Ovary (tissue), 3 donors: ENCODE measurements at regions not wholly inside any gene's neighbourhood (a gene's known extent, or its start where the extent isn't known, plus 50 kb on each side); places are given as distances from the start of the nearest gene placed in this dataset.

Experiments used
- EP300 ChIP-seq: sonication (generic); formaldehyde crosslinking; IDR thresholded peaks from one replicate; pipeline ENCODE4 v1.6.1; 2017; ENCODE audit warnings: antibody characterized with exemption
- POLR2A ChIP-seq: fragments of 450-650 bp; IDR thresholded peaks from one replicate; pipeline ENCODE4 v1.6.1; 2017; ENCODE audit warnings: antibody characterized with exemption, mild to moderate bottlenecking, moderate library complexity
- TF ChIP-seq, protein P1 (sequence below), 3 donors: fragments of 450-650 bp in 2 of 3; fragments of 200-600 bp in 1 of 3; IDR thresholded peaks; one replicate each; pipeline versions ENCODE4 v1.5.1 to v1.8.0; 2016 to 2022; ENCODE audit warnings: antibody characterized with exemption in 3 of 3, mild to moderate bottlenecking in 1 of 3
- donor health status: DM: no; HTN: no; CAD: no.

DNA sequence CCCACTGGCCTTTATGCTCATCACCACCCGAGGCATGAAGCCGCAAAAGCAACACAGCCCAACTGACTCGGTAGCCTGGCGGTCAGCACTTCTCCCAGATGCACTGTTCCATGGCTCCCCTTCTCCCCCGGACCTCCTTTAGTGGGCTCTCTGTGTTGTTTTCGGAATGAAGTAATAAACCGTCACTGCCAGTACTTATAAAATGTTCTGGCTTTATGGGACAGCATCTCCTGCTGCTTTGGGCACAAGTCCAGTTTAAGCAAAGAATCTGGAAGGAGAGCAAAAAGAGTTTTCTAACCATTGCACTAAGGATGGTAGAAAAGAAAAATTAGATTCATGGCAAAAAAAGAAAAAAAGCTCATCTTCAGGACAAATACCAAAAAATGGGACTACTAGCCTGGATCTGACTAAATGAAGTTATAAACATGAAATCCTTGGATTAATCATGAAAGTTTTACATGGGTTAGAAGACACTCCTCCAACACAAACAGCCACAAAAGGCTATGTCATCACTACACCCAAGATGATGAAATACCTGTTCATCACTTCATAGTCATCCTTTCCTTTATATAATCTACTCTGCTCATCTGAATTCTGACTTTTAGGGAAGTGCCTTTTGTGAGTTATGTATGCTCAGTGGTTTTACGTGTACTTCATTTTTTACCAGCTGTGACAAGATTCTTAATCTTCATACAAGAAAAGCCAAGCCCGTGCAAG, 89.5 kb upstream of the UBE2E2 start:
- TF ChIP-seq, protein P1, sequence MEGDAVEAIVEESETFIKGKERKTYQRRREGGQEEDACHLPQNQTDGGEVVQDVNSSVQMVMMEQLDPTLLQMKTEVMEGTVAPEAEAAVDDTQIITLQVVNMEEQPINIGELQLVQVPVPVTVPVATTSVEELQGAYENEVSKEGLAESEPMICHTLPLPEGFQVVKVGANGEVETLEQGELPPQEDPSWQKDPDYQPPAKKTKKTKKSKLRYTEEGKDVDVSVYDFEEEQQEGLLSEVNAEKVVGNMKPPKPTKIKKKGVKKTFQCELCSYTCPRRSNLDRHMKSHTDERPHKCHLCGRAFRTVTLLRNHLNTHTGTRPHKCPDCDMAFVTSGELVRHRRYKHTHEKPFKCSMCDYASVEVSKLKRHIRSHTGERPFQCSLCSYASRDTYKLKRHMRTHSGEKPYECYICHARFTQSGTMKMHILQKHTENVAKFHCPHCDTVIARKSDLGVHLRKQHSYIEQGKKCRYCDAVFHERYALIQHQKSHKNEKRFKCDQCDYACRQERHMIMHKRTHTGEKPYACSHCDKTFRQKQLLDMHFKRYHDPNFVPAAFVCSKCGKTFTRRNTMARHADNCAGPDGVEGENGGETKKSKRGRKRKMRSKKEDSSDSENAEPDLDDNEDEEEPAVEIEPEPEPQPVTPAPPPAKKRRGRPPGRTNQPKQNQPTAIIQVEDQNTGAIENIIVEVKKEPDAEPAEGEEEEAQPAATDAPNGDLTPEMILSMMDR (IDR thresholded peaks at IDR 0.05): no peak
- TF ChIP-seq POLR2A: no peak
- no peak for TF ChIP-seq EP300
